ENCODE measurements at regions not wholly inside any gene's neighbourhood (a gene's known extent, or its start where the extent isn't known, plus 50 kb on each side); places are given as distances from the start of the nearest gene placed in this dataset.

- TF ChIP-seq, protein P1, sequence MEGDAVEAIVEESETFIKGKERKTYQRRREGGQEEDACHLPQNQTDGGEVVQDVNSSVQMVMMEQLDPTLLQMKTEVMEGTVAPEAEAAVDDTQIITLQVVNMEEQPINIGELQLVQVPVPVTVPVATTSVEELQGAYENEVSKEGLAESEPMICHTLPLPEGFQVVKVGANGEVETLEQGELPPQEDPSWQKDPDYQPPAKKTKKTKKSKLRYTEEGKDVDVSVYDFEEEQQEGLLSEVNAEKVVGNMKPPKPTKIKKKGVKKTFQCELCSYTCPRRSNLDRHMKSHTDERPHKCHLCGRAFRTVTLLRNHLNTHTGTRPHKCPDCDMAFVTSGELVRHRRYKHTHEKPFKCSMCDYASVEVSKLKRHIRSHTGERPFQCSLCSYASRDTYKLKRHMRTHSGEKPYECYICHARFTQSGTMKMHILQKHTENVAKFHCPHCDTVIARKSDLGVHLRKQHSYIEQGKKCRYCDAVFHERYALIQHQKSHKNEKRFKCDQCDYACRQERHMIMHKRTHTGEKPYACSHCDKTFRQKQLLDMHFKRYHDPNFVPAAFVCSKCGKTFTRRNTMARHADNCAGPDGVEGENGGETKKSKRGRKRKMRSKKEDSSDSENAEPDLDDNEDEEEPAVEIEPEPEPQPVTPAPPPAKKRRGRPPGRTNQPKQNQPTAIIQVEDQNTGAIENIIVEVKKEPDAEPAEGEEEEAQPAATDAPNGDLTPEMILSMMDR (IDR thresholded peaks at IDR 0.05) = no peak
- no peak for TF ChIP-seq EP300 (IDR thresholded peaks at IDR 0.05)
- TF ChIP-seq POLR2A (IDR thresholded peaks at IDR 0.05) = no peak
Measured at GRCh38 chr1:29460694-29461093, 224.4 kb downstream of the PTPRU start.
